ENCODE measurements at regions not wholly inside any gene's neighbourhood (a gene's known extent, or its start where the extent isn't known, plus 50 kb on each side); places are given as distances from the start of the nearest gene placed in this dataset.

DNA sequence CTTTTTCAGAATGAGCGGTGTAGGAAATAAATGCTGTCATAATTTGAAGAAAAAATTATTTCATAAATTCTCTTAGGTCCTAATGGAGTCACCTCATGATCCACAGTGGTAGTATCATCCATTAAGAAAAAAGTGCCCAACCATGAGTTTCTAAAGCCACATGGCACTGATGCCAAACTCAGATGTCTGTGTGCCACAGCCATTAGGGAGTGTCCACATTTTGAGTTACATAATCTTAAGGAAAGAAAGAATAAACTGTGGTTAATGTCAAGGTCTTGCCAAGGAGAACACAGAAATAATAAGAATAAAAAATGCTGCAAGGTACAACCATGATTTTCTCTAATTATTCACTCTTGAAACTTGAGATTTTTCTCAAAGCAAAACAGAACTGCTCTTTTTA, 1101.8 kb downstream of the SORCS3 start (continued):
- TF ChIP-seq, protein P1, sequence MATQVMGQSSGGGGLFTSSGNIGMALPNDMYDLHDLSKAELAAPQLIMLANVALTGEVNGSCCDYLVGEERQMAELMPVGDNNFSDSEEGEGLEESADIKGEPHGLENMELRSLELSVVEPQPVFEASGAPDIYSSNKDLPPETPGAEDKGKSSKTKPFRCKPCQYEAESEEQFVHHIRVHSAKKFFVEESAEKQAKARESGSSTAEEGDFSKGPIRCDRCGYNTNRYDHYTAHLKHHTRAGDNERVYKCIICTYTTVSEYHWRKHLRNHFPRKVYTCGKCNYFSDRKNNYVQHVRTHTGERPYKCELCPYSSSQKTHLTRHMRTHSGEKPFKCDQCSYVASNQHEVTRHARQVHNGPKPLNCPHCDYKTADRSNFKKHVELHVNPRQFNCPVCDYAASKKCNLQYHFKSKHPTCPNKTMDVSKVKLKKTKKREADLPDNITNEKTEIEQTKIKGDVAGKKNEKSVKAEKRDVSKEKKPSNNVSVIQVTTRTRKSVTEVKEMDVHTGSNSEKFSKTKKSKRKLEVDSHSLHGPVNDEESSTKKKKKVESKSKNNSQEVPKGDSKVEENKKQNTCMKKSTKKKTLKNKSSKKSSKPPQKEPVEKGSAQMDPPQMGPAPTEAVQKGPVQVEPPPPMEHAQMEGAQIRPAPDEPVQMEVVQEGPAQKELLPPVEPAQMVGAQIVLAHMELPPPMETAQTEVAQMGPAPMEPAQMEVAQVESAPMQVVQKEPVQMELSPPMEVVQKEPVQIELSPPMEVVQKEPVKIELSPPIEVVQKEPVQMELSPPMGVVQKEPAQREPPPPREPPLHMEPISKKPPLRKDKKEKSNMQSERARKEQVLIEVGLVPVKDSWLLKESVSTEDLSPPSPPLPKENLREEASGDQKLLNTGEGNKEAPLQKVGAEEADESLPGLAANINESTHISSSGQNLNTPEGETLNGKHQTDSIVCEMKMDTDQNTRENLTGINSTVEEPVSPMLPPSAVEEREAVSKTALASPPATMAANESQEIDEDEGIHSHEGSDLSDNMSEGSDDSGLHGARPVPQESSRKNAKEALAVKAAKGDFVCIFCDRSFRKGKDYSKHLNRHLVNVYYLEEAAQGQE (IDR thresholded peaks at IDR 0.05; ENCODE audit: unreplicated experiment) = no peak
- TF ChIP-seq JUNB (IDR thresholded peaks at IDR 0.05; ENCODE audit: unreplicated experiment) (no peak), ZNF331 (CRISPR knock-in tag; IDR thresholded peaks at IDR 0.05; ENCODE audit: low read depth) (no peak), STAT1 (IDR thresholded peaks at IDR 0.05; ENCODE audit: unreplicated experiment) (no peak), EZH2phosphoT487 (IDR thresholded peaks at IDR 0.05; ENCODE audit: unreplicated experiment) (no peak), POLR2AphosphoS5 (IDR thresholded peaks at IDR 0.05; ENCODE audit: low read depth) (no peak)
- TF ChIP-seq, protein P2, sequence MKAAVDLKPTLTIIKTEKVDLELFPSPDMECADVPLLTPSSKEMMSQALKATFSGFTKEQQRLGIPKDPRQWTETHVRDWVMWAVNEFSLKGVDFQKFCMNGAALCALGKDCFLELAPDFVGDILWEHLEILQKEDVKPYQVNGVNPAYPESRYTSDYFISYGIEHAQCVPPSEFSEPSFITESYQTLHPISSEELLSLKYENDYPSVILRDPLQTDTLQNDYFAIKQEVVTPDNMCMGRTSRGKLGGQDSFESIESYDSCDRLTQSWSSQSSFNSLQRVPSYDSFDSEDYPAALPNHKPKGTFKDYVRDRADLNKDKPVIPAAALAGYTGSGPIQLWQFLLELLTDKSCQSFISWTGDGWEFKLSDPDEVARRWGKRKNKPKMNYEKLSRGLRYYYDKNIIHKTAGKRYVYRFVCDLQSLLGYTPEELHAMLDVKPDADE (IDR thresholded peaks at IDR 0.05) = no peak

DNA sequence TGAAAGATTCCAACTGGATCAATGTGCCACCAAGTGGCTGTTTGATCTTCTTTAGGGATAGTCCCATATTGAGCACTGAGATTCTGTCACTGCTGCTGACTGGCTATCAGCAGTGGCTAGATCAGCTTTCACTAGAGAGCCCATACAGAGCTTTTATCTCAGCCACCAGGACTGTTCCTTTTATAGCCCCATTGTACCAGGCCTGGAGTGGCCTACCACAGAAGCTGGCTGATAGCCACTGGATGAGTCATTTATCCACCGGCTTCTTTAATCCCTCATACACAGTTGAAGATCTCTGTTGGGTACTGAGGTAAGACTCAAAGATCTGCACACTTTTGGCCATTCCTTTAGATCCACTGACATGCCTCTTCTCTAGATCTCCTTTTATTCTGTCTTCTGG, 1101.1 kb downstream of the SORCS3 start:
- ATAC-seq (no peak), DNase-seq (ENCODE audit: low spot score) (no peak)
- Mint-ChIP-seq H3K36me3 (ENCODE audit: low read depth) (0 out of 3 replicates have a peak, but pooled peaks cover 4% of the 10 kb centered on the region), H3K27me3 (ENCODE audit: insufficient read depth, low read depth, poor library complexity) (no peaks in the 10 kb centered on the region), H3K4me3 (no peak overlapping the region), H3K9me3 (peaks cover 8% of the 10 kb centered on the region; the same call in 2 of the 3 replicates), H3K27ac (no peak overlapping the region), H3K4me1 (no peaks in the 10 kb centered on the region)
- Histone ChIP-seq H3K4me3 (no peak overlapping the region), H3K27me3 (ENCODE audit: insufficient read depth) (no peaks in the 10 kb centered on the region), H3K9me2 (ENCODE audit: insufficient read depth) (no peaks in the 10 kb centered on the region), H3K79me2 (replicated peaks; ENCODE audit: insufficient read depth) (no peaks in the 10 kb centered on the region), H3K36me3 (ENCODE audit: insufficient read depth) (no peaks in the 10 kb centered on the region), H4K20me1 (replicated peaks; ENCODE audit: insufficient read depth) (no peaks in the 10 kb centered on the region), H3K4me1 (ENCODE audit: insufficient read depth) (no peaks in the 10 kb centered on the region), H3F3A (replicated peaks; ENCODE audit: low read depth) (no peaks in the 10 kb centered on the region), H3K27ac (ENCODE audit: low read depth) (no peak overlapping the region), H3K4me2 (no peak overlapping the region), H2AFZ (no peak overlapping the region)
- TF ChIP-seq CREB1 (CRISPR knock-in tag; IDR thresholded peaks at IDR 0.05; ENCODE audit: low read depth) (no peak), EZH2phosphoT487 (IDR thresholded peaks at IDR 0.05; ENCODE audit: unreplicated experiment) (no peak), NANOG (IDR thresholded peaks at IDR 0.05; ENCODE audit: borderline replicate concordance) (no peak), ZNF114 (CRISPR knock-in tag; IDR thresholded peaks at IDR 0.05) (no peak), POLR2AphosphoS5 (IDR thresholded peaks at IDR 0.05; ENCODE audit: low read depth) (no peak), ZNF331 (CRISPR knock-in tag; IDR thresholded peaks at IDR 0.05; ENCODE audit: low read depth) (no peak)
- TF ChIP-seq, protein P2 (IDR thresholded peaks at IDR 0.05) = no peak
- TF ChIP-seq, protein P3, sequence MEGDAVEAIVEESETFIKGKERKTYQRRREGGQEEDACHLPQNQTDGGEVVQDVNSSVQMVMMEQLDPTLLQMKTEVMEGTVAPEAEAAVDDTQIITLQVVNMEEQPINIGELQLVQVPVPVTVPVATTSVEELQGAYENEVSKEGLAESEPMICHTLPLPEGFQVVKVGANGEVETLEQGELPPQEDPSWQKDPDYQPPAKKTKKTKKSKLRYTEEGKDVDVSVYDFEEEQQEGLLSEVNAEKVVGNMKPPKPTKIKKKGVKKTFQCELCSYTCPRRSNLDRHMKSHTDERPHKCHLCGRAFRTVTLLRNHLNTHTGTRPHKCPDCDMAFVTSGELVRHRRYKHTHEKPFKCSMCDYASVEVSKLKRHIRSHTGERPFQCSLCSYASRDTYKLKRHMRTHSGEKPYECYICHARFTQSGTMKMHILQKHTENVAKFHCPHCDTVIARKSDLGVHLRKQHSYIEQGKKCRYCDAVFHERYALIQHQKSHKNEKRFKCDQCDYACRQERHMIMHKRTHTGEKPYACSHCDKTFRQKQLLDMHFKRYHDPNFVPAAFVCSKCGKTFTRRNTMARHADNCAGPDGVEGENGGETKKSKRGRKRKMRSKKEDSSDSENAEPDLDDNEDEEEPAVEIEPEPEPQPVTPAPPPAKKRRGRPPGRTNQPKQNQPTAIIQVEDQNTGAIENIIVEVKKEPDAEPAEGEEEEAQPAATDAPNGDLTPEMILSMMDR (conservative IDR thresholded peaks at IDR 0.05; ENCODE audit: low read depth in 2 of 2) = no peak
- TF ChIP-seq, protein P4, sequence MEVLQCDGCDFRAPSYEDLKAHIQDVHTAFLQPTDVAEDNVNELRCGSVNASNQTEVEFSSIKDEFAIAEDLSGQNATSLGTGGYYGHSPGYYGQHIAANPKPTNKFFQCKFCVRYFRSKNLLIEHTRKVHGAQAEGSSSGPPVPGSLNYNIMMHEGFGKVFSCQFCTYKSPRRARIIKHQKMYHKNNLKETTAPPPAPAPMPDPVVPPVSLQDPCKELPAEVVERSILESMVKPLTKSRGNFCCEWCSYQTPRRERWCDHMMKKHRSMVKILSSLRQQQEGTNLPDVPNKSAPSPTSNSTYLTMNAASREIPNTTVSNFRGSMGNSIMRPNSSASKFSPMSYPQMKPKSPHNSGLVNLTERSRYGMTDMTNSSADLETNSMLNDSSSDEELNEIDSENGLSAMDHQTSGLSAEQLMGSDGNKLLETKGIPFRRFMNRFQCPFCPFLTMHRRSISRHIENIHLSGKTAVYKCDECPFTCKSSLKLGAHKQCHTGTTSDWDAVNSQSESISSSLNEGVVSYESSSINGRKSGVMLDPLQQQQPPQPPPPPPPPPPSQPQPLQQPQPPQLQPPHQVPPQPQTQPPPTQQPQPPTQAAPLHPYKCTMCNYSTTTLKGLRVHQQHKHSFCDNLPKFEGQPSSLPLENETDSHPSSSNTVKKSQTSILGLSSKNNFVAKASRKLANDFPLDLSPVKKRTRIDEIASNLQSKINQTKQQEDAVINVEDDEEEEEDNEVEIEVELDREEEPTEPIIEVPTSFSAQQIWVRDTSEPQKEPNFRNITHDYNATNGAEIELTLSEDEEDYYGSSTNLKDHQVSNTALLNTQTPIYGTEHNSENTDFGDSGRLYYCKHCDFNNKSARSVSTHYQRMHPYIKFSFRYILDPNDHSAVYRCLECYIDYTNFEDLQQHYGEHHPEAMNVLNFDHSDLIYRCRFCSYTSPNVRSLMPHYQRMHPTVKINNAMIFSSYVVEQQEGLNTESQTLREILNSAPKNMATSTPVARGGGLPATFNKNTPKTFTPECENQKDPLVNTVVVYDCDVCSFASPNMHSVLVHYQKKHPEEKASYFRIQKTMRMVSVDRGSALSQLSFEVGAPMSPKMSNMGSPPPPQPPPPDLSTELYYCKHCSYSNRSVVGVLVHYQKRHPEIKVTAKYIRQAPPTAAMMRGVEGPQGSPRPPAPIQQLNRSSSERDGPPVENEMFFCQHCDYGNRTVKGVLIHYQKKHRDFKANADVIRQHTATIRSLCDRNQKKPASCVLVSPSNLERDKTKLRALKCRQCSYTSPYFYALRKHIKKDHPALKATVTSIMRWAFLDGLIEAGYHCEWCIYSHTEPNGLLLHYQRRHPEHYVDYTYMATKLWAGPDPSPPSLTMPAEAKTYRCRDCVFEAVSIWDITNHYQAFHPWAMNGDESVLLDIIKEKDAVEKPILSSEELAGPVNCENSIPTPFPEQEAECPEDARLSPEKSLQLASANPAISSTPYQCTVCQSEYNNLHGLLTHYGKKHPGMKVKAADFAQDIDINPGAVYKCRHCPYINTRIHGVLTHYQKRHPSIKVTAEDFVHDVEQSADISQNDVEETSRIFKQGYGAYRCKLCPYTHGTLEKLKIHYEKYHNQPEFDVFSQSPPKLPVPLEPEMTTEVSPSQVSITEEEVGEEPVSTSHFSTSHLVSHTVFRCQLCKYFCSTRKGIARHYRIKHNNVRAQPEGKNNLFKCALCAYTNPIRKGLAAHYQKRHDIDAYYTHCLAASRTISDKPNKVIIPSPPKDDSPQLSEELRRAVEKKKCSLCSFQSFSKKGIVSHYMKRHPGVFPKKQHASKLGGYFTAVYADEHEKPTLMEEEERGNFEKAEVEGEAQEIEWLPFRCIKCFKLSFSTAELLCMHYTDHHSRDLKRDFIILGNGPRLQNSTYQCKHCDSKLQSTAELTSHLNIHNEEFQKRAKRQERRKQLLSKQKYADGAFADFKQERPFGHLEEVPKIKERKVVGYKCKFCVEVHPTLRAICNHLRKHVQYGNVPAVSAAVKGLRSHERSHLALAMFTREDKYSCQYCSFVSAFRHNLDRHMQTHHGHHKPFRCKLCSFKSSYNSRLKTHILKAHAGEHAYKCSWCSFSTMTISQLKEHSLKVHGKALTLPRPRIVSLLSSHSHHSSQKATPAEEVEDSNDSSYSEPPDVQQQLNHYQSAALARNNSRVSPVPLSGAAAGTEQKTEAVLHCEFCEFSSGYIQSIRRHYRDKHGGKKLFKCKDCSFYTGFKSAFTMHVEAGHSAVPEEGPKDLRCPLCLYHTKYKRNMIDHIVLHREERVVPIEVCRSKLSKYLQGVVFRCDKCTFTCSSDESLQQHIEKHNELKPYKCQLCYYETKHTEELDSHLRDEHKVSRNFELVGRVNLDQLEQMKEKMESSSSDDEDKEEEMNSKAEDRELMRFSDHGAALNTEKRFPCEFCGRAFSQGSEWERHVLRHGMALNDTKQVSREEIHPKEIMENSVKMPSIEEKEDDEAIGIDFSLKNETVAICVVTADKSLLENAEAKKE (CRISPR knock-in tag; IDR thresholded peaks at IDR 0.05) = no peak

Data from GM23338 (cell line).